ENCODE measurements at regions not wholly inside any gene's neighbourhood (a gene's known extent, or its start where the extent isn't known, plus 50 kb on each side); places are given as distances from the start of the nearest gene placed in this dataset.
A peak's percentile ranks its signal among the peaks of the same experiment; 100 is the strongest.

DNA sequence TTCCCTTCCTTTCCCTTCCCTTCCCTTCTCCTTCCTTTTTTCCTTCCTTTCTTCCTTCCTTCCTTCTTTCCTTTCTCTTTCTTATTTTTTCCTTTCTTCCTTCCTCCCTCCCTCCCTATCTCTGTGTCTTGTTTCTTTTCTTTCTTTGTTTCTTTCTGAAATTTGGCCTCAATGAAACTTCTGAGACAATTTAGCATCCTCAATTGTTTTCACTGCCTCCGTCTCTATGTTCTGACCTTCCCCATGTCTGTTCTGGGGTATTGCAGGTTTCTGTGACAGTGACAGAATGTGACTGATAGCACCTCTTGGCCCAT, 81.7 kb upstream of the PAX1 start:
- Histone ChIP-seq H3K27me3 (ENCODE audit: insufficient read depth, poor library complexity, severe bottlenecking) (peaks cover 4% of the 10 kb centered on the region), H3K4me3 (replicated peaks; ENCODE audit: insufficient read depth, low read length) (no peak overlapping the region), H3K27ac (replicated peaks) (no peak overlapping the region)
- DNase-seq (ENCODE audit: low read depth in 1 of 2, low spot score in 1 of 2) = no peak
- TF ChIP-seq, protein P1, sequence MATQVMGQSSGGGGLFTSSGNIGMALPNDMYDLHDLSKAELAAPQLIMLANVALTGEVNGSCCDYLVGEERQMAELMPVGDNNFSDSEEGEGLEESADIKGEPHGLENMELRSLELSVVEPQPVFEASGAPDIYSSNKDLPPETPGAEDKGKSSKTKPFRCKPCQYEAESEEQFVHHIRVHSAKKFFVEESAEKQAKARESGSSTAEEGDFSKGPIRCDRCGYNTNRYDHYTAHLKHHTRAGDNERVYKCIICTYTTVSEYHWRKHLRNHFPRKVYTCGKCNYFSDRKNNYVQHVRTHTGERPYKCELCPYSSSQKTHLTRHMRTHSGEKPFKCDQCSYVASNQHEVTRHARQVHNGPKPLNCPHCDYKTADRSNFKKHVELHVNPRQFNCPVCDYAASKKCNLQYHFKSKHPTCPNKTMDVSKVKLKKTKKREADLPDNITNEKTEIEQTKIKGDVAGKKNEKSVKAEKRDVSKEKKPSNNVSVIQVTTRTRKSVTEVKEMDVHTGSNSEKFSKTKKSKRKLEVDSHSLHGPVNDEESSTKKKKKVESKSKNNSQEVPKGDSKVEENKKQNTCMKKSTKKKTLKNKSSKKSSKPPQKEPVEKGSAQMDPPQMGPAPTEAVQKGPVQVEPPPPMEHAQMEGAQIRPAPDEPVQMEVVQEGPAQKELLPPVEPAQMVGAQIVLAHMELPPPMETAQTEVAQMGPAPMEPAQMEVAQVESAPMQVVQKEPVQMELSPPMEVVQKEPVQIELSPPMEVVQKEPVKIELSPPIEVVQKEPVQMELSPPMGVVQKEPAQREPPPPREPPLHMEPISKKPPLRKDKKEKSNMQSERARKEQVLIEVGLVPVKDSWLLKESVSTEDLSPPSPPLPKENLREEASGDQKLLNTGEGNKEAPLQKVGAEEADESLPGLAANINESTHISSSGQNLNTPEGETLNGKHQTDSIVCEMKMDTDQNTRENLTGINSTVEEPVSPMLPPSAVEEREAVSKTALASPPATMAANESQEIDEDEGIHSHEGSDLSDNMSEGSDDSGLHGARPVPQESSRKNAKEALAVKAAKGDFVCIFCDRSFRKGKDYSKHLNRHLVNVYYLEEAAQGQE (IDR thresholded peaks at IDR 0.05; ENCODE audit: insufficient replicate concordance, low read depth) = no peak
- no peak for TF ChIP-seq POLR2AphosphoS5 (IDR thresholded peaks at IDR 0.05; ENCODE audit: low read depth)
- TF ChIP-seq SPI1 (IDR thresholded peaks at IDR 0.05; ENCODE audit: borderline replicate concordance, low read depth) = no peak
- TF ChIP-seq, protein P2, sequence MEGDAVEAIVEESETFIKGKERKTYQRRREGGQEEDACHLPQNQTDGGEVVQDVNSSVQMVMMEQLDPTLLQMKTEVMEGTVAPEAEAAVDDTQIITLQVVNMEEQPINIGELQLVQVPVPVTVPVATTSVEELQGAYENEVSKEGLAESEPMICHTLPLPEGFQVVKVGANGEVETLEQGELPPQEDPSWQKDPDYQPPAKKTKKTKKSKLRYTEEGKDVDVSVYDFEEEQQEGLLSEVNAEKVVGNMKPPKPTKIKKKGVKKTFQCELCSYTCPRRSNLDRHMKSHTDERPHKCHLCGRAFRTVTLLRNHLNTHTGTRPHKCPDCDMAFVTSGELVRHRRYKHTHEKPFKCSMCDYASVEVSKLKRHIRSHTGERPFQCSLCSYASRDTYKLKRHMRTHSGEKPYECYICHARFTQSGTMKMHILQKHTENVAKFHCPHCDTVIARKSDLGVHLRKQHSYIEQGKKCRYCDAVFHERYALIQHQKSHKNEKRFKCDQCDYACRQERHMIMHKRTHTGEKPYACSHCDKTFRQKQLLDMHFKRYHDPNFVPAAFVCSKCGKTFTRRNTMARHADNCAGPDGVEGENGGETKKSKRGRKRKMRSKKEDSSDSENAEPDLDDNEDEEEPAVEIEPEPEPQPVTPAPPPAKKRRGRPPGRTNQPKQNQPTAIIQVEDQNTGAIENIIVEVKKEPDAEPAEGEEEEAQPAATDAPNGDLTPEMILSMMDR (IDR thresholded peaks at IDR 0.05; ENCODE audit: insufficient read depth, low read length) = no peak

- H3K27ac ChIP-seq (replicated peaks) = no peak overlapping the region
- no peak overlapping the region for H3K4me3 ChIP-seq (replicated peaks; ENCODE audit: insufficient read depth, low read length)
- peak in 1 of 2 experiments; percentile 20 for DNase-seq (ENCODE audit: low read depth in 1 of 2, low spot score in 1 of 2)
- H3K27me3 ChIP-seq (ENCODE audit: insufficient read depth, poor library complexity, severe bottlenecking) = peaks cover 4% of the 10 kb centered on the region
- TF ChIP-seq, protein P2 (IDR thresholded peaks at IDR 0.05; ENCODE audit: insufficient read depth, low read length) = no peak
- peak; percentile 62 for TF ChIP-seq GABPA (IDR thresholded peaks at IDR 0.05; ENCODE audit: low read depth)
- TF ChIP-seq POLR2AphosphoS5 (IDR thresholded peaks at IDR 0.05; ENCODE audit: low read depth) = no peak
- peak; percentile 45; the same call in 1 of the 2 replicates for TF ChIP-seq SPI1 (IDR thresholded peaks at IDR 0.05; ENCODE audit: borderline replicate concordance, low read depth)
- TF ChIP-seq, protein P1 (IDR thresholded peaks at IDR 0.05; ENCODE audit: insufficient replicate concordance, low read depth) = no peak
Observed at GRCh38 chr20:21623074-21623780, 82.2 kb upstream of the PAX1 start.

- Histone ChIP-seq H3K27ac (replicated peaks) (no peak overlapping the region), H3K4me3 (replicated peaks; ENCODE audit: insufficient read depth, low read length) (no peak overlapping the region), H3K27me3 (ENCODE audit: insufficient read depth, poor library complexity, severe bottlenecking) (peaks cover 4% of the 10 kb centered on the region)
- no peak for DNase-seq (ENCODE audit: low read depth in 1 of 2, low spot score in 1 of 2)
- TF ChIP-seq GABPA (IDR thresholded peaks at IDR 0.05; ENCODE audit: low read depth) (no peak), SPI1 (IDR thresholded peaks at IDR 0.05; ENCODE audit: borderline replicate concordance, low read depth) (no peak), POLR2AphosphoS5 (IDR thresholded peaks at IDR 0.05; ENCODE audit: low read depth) (no peak)
- TF ChIP-seq, protein P2 (IDR thresholded peaks at IDR 0.05; ENCODE audit: insufficient read depth, low read length) = no peak
- TF ChIP-seq, protein P1 (IDR thresholded peaks at IDR 0.05; ENCODE audit: insufficient replicate concordance, low read depth) = no peak
Observed at GRCh38 chr20:21622097-21622857, 83.2 kb upstream of the PAX1 start.
